ENCODE measurements at regions not wholly inside any gene's neighbourhood (a gene's known extent, or its start where the extent isn't known, plus 50 kb on each side); places are given as distances from the start of the nearest gene placed in this dataset.

DNA sequence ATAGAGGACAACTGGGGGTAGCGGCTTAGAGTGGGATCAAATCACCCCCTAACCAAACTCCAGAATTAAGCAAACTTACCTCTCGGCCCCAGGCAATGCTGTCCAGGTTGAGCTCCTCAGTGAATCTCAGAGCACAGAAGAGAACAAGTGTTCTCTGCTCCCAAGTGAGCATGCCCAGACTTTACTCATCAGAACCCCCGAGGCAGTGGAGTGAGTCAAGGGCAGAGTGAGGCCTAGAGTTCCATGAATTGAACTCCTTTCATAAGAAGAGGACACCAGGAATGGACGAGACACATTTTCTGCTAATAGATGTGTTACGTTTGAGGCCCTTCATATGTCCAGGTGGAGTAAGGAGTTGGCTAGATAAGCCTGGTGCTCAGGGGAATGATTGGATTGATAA, 134.0 kb upstream of the DTNBP1 start:
- no peak for ATAC-seq

GRCh38 chr6:15796130-15796771, 133.4 kb upstream of the DTNBP1 start:
- ATAC-seq = no peak

GRCh38 chr6:15793826-15794225, 131.0 kb upstream of the DTNBP1 start:
- no peak for ATAC-seq

- no peak for ATAC-seq
Measured at GRCh38 chr6:15793288-15793687, 130.5 kb upstream of the DTNBP1 start.

DNA sequence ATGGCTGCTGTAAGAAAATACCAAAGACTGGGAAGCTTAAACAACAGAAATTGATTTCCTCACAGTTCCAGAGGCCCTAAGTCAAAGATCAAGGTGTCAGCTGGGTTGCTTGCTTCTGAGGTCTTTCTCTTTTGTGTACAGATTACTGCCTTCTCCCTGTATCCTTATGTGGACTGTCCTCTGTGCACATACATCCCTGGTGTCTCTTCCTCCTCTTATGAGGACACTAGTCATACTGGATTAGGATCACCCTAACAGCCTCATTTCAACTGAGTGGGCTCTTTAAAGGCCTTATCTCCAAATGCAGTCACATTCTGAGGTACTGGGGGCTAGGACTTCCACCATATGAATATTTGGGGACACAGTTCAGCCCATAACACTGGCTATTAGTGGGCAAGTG, 130.0 kb upstream of the DTNBP1 start:
- ATAC-seq = no peak

GRCh38 chr6:15791448-15792181, 128.8 kb upstream of the DTNBP1 start:
- no peak for ATAC-seq

DNA sequence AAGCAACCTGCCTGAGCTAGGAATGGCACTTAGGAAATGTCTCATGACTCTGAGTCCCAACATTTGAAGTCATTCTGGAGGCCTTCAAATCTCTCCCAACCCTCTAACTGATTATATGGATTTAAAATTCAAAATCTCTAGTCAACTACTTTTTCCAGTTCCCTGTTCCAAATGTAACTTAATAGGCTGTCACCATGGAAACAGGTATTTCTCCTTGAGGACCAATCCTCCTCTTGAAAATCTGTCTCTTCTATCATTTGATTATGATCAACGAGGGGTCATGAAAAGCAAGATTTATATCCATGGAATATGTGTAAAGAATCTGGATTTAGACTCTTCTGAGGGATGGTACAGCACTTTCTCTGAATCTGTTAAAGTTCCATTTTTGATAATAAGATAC, 127.3 kb upstream of the DTNBP1 start:
- ATAC-seq = no peak

- ATAC-seq = no peak
Measured at GRCh38 chr6:15786846-15787245, 124.0 kb upstream of the DTNBP1 start.

DNA sequence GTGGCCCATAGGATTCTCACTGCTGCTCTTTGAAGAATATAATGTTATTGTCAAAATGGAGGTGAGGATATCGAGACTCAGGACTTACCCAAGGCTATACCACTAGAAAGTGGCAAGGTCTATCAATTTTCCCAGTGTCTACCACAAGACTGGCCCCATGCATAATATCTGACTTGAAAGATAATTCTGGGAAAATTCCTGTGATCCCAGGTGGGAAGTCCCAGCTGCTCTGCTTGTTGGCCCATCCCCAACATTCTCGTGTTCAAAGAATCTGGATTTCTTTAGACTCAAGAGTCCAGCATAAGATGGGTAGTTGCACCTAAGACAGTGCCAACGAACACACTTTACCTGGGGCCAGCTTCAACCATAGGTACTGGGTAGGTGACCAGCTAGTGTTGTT, 120.7 kb upstream of the DTNBP1 start:
- ATAC-seq = no peak

- no peak for ATAC-seq
Measured at GRCh38 chr6:15781890-15782289, 119.1 kb upstream of the DTNBP1 start.

- ATAC-seq = no peak
Measured at GRCh38 chr6:15781333-15781732, 118.5 kb upstream of the DTNBP1 start.

GRCh38 chr6:15780437-15780836, 117.6 kb upstream of the DTNBP1 start:
- no peak for ATAC-seq

DNA sequence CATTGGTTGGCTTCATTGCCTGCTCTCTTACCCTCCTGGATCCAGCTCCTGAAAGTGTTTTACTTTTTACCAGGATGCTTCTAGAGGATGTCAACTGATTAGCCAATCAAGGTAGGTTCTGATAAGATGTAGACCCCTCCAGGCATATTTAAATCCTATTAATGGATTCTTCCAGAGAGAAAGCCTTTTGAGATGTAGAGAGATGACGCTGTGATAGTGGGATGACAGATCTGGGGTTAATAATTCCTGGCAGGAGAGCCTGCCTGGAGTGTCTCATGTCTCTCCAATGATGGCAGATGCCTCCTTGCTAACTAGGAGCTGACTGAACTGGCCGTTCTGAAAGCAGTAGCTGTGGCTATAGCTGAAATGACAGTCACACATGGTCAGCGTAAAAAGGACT, 116.9 kb upstream of the DTNBP1 start:
- no peak for ATAC-seq

DNA sequence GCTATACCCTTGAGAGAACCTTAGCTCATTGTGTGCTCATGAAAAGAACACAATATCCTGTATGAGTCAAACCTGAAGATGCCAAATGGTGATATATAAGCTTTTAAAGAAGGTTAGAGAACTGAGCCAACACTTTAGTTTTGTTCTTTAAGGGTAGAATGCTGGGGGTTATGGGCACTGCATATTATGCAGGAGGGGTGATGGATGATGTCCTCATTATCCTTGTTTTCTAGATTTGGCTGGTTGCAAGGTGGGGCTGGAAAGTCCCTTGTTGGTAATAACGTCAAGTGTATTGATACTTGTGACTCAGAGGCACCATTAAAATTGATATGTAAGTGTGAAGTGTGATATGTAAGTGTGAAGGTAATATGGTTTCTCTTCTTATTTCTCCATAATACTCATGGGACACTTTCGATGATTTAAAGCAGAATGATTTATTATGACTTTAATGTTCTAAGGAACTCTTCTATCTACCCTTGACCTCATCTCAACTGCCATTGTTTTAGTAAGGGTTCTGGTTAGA, 113.7 kb upstream of the DTNBP1 start:
- ATAC-seq = peak; percentile 80 to 85

GRCh38 chr6:15775741-15776140, 112.9 kb upstream of the DTNBP1 start:
- ATAC-seq = no peak

GRCh38 chr6:15775076-15775634, 112.3 kb upstream of the DTNBP1 start:
- ATAC-seq = no peak

DNA sequence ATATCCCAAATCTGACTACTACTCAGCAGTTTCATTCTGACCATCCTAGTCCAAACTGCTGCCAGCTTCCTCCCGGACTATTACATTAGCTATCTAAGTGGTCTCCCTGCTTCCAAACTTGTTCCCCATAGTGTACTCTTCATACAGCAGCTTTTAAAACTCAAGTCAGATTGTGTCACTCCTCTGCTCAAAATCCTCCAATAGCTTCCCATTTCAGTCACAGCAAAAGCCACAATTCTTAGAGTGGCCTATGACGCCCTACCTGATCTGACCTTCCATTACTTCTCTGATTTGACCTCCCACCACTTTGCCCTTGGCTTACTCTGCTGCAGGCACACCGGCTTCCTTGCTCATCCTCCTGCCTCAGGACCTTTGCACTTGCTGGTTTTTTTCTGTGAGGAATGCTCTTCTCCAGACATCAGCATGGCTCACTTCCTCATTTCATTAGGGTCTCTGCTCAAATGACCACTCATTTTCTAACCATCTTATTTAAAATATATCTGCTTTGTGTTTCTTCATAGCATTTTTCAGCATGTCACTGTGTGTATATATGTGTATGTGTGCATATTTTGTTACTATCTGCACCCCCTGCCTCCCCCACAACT, 111.1 kb upstream of the DTNBP1 start:
- no peak for ATAC-seq

- ATAC-seq = peak; percentile 42 to 75
Measured at GRCh38 chr6:15770347-15771143, 107.7 kb upstream of the DTNBP1 start.

GRCh38 chr6:15769511-15770018, 106.7 kb upstream of the DTNBP1 start:
- no peak for ATAC-seq

- no peak for ATAC-seq
Measured at GRCh38 chr6:15768999-15769398, 106.2 kb upstream of the DTNBP1 start.

- peak in 1 of 2 donors; percentile 41 for ATAC-seq
Measured at GRCh38 chr6:15763837-15764236, 101.0 kb upstream of the DTNBP1 start.

GRCh38 chr6:15763364-15763763, 100.5 kb upstream of the DTNBP1 start:
- no peak for ATAC-seq
